ENCODE measurements at regions not wholly inside any gene's neighbourhood (a gene's known extent, or its start where the extent isn't known, plus 50 kb on each side); places are given as distances from the start of the nearest gene placed in this dataset.

GRCh38 chr2:53259395-53260009 is 508.1 kb upstream of the CHAC2 start:
- TF ChIP-seq CTCF (IDR thresholded peaks at IDR 0.05) (no peak), POLR2A (IDR thresholded peaks at IDR 0.05) (no peak)

Measured in lower leg skin (tissue), 3 donors.